Esophagus muscularis mucosa (tissue), 3 donors: ENCODE measurements at regions not wholly inside any gene's neighbourhood (a gene's known extent, or its start where the extent isn't known, plus 50 kb on each side); places are given as distances from the start of the nearest gene placed in this dataset.

Experiments
- POLR2A ChIP-seq: fragments of 450-650 bp; IDR thresholded peaks from one replicate; pipeline ENCODE4 v1.6.1; 2017; ENCODE audit warnings: antibody characterized with exemption, moderate library complexity, mild to moderate bottlenecking, low read depth
- TF ChIP-seq, protein P1 (sequence below), 3 experiments: fragments of 200-600 bp in 2 of 3; fragments of 450-650 bp in 1 of 3; sonication (generic) in 2 of 3; IDR thresholded peaks; one replicate each; pipeline ENCODE4 v1.5.1; 2017 to 2019; ENCODE audit warnings: antibody characterized with exemption in 3 of 3, mild to moderate bottlenecking in 2 of 3, moderate library complexity in 1 of 3

GRCh38 chr2:128447538-128447995 lies 128.9 kb upstream of the HS6ST1 start:
- TF ChIP-seq, protein P1, sequence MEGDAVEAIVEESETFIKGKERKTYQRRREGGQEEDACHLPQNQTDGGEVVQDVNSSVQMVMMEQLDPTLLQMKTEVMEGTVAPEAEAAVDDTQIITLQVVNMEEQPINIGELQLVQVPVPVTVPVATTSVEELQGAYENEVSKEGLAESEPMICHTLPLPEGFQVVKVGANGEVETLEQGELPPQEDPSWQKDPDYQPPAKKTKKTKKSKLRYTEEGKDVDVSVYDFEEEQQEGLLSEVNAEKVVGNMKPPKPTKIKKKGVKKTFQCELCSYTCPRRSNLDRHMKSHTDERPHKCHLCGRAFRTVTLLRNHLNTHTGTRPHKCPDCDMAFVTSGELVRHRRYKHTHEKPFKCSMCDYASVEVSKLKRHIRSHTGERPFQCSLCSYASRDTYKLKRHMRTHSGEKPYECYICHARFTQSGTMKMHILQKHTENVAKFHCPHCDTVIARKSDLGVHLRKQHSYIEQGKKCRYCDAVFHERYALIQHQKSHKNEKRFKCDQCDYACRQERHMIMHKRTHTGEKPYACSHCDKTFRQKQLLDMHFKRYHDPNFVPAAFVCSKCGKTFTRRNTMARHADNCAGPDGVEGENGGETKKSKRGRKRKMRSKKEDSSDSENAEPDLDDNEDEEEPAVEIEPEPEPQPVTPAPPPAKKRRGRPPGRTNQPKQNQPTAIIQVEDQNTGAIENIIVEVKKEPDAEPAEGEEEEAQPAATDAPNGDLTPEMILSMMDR (IDR thresholded peaks at IDR 0.05), result no peak
- TF ChIP-seq POLR2A, result no peak
